Upper lobe of right lung (tissue), 1 donor: ENCODE measurements at regions not wholly inside any gene's neighbourhood (a gene's known extent, or its start where the extent isn't known, plus 50 kb on each side); places are given as distances from the start of the nearest gene placed in this dataset.

ENCODE experiments used
- ATAC-seq: fragments of 200-7000 bp; cut with Tn5 transposase; one replicate; pipeline ENCODE4 v1.9.1; 2020; ENCODE audit warnings: mild to moderate bottlenecking, moderate library complexity
- DNase-seq: peaks from one replicate; pipeline ENCODE4 v3.0.0-alpha.2; 2020
- H3K27ac ChIP-seq: fragments of 200-600 bp; one replicate; pipeline ENCODE4 v1.8.0; 2022
- H3K27me3 ChIP-seq: fragments of 200-600 bp; one replicate; pipeline ENCODE4 v1.8.0; 2022; ENCODE audit warnings: mild to moderate bottlenecking
- H3K36me3 ChIP-seq: fragments of 200-600 bp; one replicate; pipeline ENCODE4 v1.8.0; 2022
- H3K4me1 ChIP-seq: fragments of 200-600 bp; one replicate; pipeline ENCODE4 v1.8.0; 2022
- H3K4me3 ChIP-seq: fragments of 200-600 bp; one replicate; pipeline ENCODE4 v1.8.0; 2022; ENCODE audit warnings: mild to moderate bottlenecking
- H3K9me3 ChIP-seq: fragments of 200-600 bp; one replicate; pipeline ENCODE4 v1.8.0; 2022
- CTCF ChIP-seq: fragments of 200-600 bp; IDR thresholded peaks from one replicate; pipeline ENCODE4 v1.8.0; 2022; ENCODE audit warnings: antibody characterized with exemption
- intact Hi-C: fragments of 100-400 bp; cut with DNase I; formaldehyde crosslinking; loops from one replicate; pipeline ENCODE4 v1.11.0; 2022
- donor health status: DM: no; HTN: yes; CAD: no; lungs with severe emphysema.

- Histone ChIP-seq H3K9me3 (no peaks in the 10 kb centered on the region), H3K27ac (no peak overlapping the region), H3K27me3 (no peaks in the 10 kb centered on the region), H3K4me3 (no peak overlapping the region), H3K36me3 (no peaks in the 10 kb centered on the region), H3K4me1 (no peaks in the 10 kb centered on the region)
- no peak for TF ChIP-seq CTCF
- DNase-seq, result no peak
- ATAC-seq, result no peak
- intact Hi-C loops, result no loop called here
Observed at GRCh38 chr2:195493416-195493815, 163.6 kb upstream of the SLC39A10 start.

GRCh38 chr2:195490319-195490718, 166.7 kb upstream of the SLC39A10 start:
- no peaks in the 10 kb centered on the region for H3K9me3 ChIP-seq
- no peak overlapping the region for H3K4me3 ChIP-seq
- H3K27me3 ChIP-seq, result no peaks in the 10 kb centered on the region
- H3K36me3 ChIP-seq, result no peaks in the 10 kb centered on the region
- no peak for DNase-seq
- TF ChIP-seq CTCF, result no peak
- no peaks in the 10 kb centered on the region for H3K4me1 ChIP-seq
- no peak overlapping the region for H3K27ac ChIP-seq
- ATAC-seq, result no peak
- intact Hi-C loops, result no loop called here

GRCh38 chr2:195489101-195489500, 167.9 kb upstream of the SLC39A10 start:
- no peak overlapping the region for H3K4me3 ChIP-seq
- H3K9me3 ChIP-seq, result no peaks in the 10 kb centered on the region
- H3K27me3 ChIP-seq, result no peaks in the 10 kb centered on the region
- no peaks in the 10 kb centered on the region for H3K36me3 ChIP-seq
- TF ChIP-seq CTCF, result no peak
- DNase-seq (no peak), ATAC-seq (no peak)
- intact Hi-C loops, result no loop called here
- no peak overlapping the region for H3K27ac ChIP-seq
- no peaks in the 10 kb centered on the region for H3K4me1 ChIP-seq

- ATAC-seq (no peak), DNase-seq (no peak)
- Histone ChIP-seq H3K36me3 (no peaks in the 10 kb centered on the region), H3K9me3 (no peaks in the 10 kb centered on the region), H3K4me1 (no peaks in the 10 kb centered on the region), H3K27ac (no peak overlapping the region), H3K27me3 (no peaks in the 10 kb centered on the region), H3K4me3 (no peak overlapping the region)
- TF ChIP-seq CTCF, result no peak
- intact Hi-C loops, result no loop called here
Observed at GRCh38 chr2:195488567-195488966, 168.5 kb upstream of the SLC39A10 start.

DNA sequence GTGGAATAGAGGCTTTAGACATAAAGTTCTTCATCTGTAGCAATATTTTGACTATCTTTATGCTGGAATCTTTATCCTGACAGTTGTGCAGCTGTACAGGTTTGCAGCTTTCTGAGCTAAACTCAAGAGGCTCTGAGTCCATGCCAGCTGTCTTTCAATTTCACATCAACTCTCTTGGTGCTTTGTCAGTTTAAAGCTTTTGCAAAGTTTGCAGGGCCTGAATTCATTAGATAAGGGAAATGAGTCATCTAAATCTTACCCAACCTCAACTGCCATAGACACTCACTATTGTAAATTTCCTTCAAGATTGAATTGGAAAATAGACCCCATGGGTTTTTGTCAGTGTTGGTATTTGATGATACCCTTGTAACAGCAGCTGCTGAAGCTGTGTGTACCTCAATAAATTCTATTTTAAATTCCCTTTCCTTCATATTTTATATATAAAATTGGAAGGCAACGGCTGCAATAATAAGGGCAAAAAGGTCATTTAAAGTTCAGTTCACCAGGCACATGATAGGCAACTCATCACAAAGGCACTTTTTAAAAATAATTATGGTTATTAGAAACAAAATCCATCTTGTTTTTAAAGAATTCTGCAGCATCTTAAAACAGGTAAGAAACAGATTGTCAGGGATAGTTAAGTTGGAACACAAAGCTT, 169.9 kb upstream of the SLC39A10 start:
- H3K9me3 ChIP-seq, result no peaks in the 10 kb centered on the region
- intact Hi-C loops, result no loop called here
- peak; percentile 29 for ATAC-seq

More for the DNA sequence above, 169.9 kb upstream of the SLC39A10 start:
- H3K4me3 ChIP-seq, result no peak overlapping the region
- H3K27me3 ChIP-seq, result no peaks in the 10 kb centered on the region
- H3K27ac ChIP-seq, result no peak overlapping the region
- TF ChIP-seq CTCF, result no peak
- no peak for DNase-seq
- H3K36me3 ChIP-seq, result no peaks in the 10 kb centered on the region
- H3K4me1 ChIP-seq, result no peaks in the 10 kb centered on the region
